GM18951 (cell line): ENCODE measurements at regions not wholly inside any gene's neighbourhood (a gene's known extent, or its start where the extent isn't known, plus 50 kb on each side); places are given as distances from the start of the nearest gene placed in this dataset.

Experiments
- POLR2A ChIP-seq: IDR thresholded peaks from 4 replicates; pipeline ENCODE4 v1.6.1; 2011; ENCODE audit warnings: mild to moderate bottlenecking; ENCODE audit not compliant: insufficient read length, insufficient read depth; ENCODE audit errors: extremely low read depth
- in situ Hi-C: fragments of 300-500 bp; cut with MboI; formaldehyde crosslinking; loops from one replicate; pipeline ENCODE4 v1.12.0; 2022; ENCODE audit warnings: low sequenced_read_pairs, mixed read lengths, inconsistent platforms; ENCODE audit not compliant: unreplicated experiment

DNA sequence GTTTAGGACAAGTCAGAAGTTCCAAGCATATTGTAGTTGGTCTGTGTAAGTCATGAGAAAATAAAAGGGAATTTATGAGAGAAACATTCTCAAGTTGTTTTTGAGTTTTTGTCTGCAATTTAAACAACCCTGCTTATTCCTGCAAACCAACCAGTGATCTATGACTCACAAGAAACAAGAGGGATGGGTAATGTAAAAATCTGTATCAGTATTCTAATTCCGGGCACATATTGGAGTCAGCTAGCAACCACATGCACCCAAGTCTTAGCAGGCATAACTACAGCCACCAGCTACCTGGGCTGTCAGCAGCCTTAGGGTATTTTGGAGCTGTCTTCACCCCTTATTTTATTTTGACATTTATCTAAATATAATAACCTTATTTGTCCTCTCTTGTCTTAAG is 128.7 kb upstream of the APC start:
- TF ChIP-seq POLR2A, result no peak
- in situ Hi-C loops, result no loop called here

DNA sequence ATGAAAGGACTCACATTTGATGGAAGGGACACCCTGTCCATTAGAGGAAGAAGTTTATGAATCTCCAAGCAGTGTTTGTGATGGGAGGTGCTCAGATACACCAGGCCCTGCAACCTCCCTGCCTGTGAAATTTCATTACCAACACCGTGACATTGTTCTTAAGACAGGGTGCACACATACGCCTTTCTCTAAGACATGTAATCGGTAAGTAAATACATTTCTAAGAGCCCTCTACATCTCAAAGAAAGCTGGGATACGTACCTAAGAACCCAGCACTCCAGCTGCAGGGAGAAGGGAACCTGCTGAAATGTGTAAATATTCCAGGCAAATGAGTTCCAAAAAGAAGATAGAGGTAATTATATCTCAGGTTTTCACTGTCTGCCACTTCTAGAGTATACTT is 125.0 kb upstream of the APC start:
- TF ChIP-seq POLR2A, result no peak
- in situ Hi-C loops, result no loop called here

DNA sequence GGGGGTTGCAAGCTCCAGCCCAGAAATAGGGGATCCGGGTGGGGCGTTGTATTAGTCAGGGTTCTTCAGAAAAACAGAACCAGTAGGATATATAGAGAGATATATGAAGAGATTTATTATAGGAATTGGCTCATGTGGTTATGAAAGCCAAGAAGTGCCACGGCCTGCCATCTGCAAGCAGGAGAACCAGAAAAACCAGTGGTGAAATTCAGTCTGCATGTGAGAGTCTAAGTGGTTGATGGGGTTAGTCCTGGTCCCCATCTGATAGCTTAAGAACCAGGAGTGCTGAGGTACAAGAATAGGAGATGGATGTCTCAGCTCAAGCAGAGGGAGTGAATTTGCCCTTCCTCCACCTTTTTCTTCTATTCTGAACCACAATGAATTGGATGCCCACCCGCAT is 123.4 kb upstream of the APC start:
- in situ Hi-C loops, result no loop called here
- TF ChIP-seq POLR2A, result no peak

DNA sequence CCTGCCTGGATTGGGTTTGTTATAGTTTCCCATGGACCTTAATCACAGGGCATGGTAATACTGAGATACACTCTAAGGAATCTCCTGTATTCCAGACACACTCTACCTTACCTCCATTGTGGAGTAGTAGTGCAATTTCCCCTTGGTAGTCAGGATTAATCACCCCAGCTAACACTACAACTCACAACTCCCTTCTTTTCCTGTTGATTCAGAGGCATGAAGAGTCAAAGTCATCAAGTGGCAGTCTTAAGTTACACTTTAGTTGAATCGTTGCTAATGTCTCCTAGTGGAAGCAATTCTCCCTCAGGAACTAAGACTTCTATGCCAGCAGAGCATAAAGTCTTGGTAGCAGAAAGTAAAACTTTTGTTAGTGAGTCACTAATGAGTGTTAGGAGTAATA is 122.7 kb upstream of the APC start:
- TF ChIP-seq POLR2A, result no peak
- in situ Hi-C loops, result no loop called here

DNA sequence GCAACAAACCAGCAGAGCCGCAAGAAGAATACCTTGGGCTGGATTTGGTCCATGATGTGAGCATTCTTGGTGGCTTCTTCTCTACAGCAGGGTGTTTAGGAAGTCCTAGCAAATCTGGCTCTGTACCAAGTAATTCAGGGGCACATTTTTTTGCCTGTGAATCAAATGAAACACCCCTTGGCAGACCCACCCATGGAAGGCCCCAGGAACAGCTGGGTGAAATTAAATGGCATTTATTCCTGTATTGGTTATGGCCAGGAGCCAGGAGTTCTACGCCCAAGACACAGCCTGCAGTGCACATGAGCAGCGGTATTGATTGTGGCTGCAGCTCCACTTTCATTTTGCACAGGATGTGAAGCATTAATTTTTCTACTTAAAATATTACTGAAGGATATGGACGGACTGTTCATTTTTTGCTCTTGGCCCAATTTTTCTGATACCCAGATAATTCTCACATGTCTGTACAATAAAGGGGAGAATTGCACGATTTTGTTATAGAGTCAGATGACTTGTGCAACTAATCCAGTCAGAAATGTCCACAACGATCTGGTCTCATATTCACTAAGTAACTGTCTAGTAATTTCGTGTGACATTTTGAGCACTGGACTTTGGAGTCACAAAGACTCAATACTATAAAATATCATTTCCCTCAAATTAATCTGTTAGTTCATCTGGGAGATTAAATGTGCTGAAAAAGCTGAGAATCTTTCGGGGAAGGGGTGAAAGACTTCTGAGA is 120.7 kb upstream of the APC start:
- no peak for TF ChIP-seq POLR2A
- in situ Hi-C loops, result no loop called here

DNA sequence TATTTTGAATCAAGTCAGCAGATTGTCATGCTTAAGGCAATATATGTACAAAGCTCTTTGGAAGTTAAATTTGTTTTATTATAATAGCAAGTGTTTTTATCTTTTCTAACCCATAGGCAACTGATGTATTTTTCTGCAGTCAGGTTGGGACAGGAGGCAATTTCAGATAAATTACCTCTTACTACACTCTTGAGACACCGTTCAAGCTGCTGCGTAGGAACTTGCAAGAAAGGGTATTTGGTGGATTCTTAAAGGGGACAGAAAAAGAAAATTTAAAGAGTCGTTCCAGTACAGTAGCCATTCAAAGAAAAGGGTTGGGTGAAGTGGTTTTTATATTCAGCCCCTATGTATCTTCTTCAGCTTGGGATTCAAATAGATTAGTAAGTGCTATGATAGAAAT is 112.4 kb upstream of the APC start:
- in situ Hi-C loops, result no loop called here
- TF ChIP-seq POLR2A, result no peak

DNA sequence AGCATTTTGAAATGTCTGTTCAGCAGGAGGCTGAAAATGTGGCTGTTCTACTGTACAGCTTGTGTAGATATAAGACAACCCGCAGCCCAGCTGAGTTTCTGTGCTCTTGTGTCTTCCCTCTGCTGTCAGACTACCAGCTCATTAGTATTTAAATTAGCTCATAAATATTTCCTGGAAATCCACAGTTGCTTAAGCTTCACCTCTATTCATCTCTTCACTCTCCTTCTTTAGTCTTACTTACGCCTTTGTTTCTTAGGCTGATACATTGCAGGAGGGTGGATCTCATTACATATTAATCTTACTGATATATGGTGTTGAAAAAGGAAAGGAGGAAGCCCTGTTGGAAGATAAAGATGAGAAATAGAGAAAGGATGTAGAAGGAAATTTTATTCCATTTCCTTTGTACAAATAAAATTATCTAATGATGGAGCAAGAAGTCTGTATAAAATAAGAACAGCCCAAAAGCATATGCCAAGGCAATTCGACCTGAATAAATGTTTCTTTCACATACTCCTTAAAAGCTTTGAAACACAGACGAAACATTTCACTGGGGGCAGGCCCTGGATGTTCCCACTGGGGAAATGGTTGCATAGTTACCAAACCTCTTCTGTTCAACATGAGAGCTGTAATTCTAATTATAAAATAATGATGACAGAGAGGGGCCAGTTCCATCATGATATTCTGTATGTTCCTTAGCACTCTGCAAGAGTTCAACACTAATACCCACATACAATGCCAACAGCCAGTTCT is 111.8 kb upstream of the APC start:
- no peak for TF ChIP-seq POLR2A
- in situ Hi-C loops, result no loop called here

DNA sequence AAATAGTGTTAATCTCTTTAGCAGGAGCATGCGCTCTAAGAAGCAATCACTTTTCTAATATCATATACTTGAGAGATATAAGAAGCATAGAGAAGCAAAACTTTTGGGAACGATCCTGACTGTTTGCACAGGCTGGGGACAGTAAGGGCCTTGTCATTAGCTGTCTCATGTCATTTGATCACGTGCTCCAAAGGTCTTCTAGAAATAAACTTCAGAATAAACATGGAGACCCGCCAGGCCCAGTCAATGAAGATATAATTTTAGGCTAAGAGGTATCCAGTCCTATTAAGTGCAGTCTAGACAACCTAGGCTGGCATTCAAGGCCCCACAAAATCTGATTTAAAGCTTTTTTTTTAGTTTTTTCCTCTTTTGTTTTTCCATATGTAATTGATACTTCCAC is 111.0 kb upstream of the APC start:
- in situ Hi-C loops, result no loop called here
- TF ChIP-seq POLR2A, result no peak

DNA sequence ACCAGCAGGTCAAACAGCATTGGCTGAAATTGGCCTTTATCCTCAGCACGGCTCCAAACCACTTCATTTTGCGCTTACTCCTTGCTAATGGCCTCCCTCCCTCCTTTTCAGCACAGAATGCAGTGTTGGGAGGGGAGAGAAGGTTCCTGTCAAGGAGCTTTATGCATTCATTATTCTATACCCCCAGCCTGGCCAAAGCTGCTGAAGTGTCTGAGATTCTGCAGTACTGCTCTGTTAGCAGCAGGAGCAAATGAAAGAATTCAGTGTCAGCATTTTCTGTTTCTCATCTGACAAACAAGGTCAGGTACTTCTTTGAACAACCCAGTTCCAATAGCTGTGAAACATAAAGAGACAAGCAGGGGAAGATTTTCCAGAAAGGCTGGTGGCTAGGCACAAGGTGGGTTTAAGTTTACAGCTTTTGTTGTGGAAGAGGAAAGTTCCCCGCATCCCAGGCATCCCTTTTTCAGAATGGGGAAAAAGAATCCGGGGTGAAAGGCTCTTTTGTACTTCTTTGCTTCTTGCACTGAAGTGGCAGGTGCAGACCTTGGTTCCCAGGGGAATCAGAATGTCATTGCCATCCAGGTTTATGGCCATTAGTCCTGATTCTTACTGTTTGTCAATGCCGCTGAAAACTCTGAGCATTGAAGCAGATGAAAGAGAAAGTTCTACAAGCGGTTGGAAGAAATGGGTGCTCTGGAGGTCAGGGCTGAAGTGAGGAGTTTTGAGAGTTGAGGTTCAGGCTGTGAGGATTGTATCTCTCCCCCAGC is 109.3 kb upstream of the APC start:
- TF ChIP-seq POLR2A, result no peak
- in situ Hi-C loops, result no loop called here

DNA sequence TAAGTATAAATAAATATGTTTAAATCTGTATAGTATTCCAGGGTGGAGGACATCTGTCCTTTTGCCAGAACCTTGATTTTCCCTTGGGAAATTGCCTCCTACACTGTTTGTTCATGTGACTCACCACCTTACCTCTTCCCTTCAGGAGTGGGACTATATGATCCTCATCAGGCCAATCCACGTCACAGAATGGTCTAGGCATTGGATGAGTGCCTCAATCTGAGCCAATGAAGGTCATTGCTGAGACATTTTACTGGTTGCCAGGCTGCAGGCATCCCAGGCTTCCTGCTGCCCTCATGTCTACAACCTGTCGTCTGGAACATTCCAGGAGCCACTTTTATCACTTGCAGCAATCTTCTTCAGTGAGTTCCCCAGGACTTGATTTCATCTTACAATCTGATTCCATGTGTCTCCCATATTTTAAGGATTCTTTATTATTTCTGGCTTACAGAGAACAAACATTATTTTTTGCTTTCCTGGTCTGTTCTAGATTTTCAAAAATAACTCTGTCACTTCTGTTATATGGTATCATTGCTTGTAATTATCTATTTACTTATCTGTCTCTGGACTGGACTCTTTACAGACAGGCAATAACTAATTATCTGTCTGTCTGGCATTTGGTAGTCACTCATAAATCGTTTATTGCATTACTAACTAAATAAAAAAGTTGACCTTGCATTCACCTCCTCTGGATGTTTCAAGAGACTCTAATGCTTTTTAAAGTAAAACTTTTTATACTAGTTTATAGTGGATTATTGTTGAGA is 107.3 kb upstream of the APC start:
- in situ Hi-C loops, result no loop called here
- TF ChIP-seq POLR2A, result no peak

DNA sequence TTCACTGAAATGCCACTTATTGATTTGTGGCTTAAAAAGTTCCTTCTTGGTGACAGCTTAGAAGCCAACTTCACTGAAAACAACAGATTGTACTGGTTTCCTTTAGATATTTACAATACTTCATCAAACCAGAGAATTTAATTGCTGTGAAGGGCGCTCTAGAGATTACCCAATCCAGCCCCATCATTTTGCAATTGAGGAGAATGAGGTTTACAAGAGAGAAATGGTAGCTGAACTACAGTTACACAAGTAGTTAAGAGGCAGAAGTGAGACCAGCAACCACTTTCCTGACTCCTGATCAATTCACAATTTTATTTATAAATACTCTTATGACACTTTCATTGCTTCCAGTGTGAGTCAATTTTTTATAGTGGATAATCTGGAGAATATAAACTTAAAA is 103.5 kb upstream of the APC start:
- no peak for TF ChIP-seq POLR2A
- in situ Hi-C loops, result no loop called here

DNA sequence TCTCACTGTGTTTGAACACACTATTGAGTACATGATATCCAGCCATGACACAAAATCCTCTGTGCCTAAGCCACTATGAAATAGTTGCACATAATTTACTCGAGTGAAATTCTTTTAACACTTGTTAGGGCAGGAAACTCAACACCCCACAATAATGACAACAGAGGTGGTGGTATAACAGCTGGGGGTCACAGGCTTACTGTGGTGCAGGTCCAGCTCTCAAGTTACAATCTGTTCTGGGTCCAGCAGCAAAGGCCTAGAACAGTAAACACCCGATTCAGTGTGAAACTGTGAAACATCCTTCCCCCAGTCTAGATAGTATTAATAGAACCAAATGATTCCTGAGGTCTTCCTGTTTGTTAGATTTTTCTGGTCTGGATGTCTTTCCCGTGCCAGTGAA is 102.9 kb upstream of the APC start:
- no peak for TF ChIP-seq POLR2A
- in situ Hi-C loops, result no loop called here

DNA sequence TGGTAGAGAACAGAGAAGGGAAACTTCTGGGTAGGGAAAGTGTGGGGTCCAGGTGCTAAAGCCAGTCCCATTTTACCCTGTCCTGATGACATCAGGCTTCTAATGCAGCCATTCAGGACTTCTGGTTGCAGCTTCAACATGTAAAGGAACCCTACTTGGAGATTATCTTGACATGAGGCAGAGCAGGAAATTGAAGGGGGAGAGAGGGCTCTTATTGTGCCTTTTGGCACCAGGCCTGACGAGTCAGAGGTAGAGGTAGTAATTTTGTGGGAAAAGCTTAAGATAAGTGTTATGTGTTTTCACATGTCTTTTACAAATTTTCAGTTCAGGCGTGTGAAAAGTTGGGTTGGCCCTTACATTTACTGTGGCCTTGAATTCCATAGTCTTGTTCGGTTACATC is 102.4 kb upstream of the APC start:
- in situ Hi-C loops, result no loop called here
- TF ChIP-seq POLR2A, result no peak
